OCI-LY1 (cell line): ENCODE measurements at regions not wholly inside any gene's neighbourhood (a gene's known extent, or its start where the extent isn't known, plus 50 kb on each side); places are given as distances from the start of the nearest gene placed in this dataset.

ENCODE experiments used
- H2AFZ ChIP-seq: fragments of 200-600 bp; sonication (generic), shearing (Covaris generic); 2 replicates; pipeline ENCODE4 v1.6.0; 2014; ENCODE audit warnings: antibody characterized with exemption, mild to moderate bottlenecking, low read length
- H3F3A ChIP-seq: fragments of 200-600 bp; sonication (generic), shearing (Covaris generic); 2 replicates; pipeline ENCODE4 v1.6.0; 2014; ENCODE audit warnings: mild to moderate bottlenecking, antibody characterized with exemption, low read length, moderate library complexity; ENCODE audit not compliant: insufficient read depth
- H3K27ac ChIP-seq: fragments of 200-600 bp; sonication (generic); 2 replicates; pipeline ENCODE4 v1.5.1; 2014; ENCODE audit warnings: low read length, mixed run types, mild to moderate bottlenecking, low read depth; ENCODE audit not compliant: poor library complexity, severe bottlenecking
- H3K27me3 ChIP-seq: fragments of 200-600 bp; sonication (generic); 2 replicates; pipeline ENCODE4 v1.6.0; 2014; ENCODE audit warnings: antibody characterized with exemption, mild to moderate bottlenecking, low read length, moderate library complexity; ENCODE audit not compliant: insufficient read depth
- H3K36me3 ChIP-seq: fragments of 200-600 bp; sonication (generic); 2 replicates; pipeline ENCODE4 v1.6.1; 2014; ENCODE audit warnings: mild to moderate bottlenecking, antibody characterized with exemption, low read length, moderate library complexity, mixed read lengths; ENCODE audit not compliant: insufficient read depth
- H3K4me1 ChIP-seq: fragments of 200-600 bp; sonication (generic); 2 replicates; pipeline ENCODE4 v1.5.1; 2014; ENCODE audit warnings: mild to moderate bottlenecking, low read length, moderate library complexity; ENCODE audit not compliant: insufficient read depth, severe bottlenecking
- H3K4me2 ChIP-seq: fragments of 200-600 bp; sonication (generic), shearing (Covaris generic); 2 replicates; pipeline ENCODE4 v1.6.1; 2014; ENCODE audit warnings: low read length
- H3K4me3 ChIP-seq: fragments of 200-600 bp; sonication (generic); 2 replicates; pipeline ENCODE4 v1.5.1; 2014; ENCODE audit warnings: low read length, low read depth, mild to moderate bottlenecking, mixed read lengths; ENCODE audit not compliant: poor library complexity, severe bottlenecking
- H3K79me2 ChIP-seq: fragments of 200-600 bp; shearing (Covaris generic); 2 replicates; pipeline ENCODE4 v1.6.1; 2016; ENCODE audit warnings: mixed run types, low read length, mixed read lengths; ENCODE audit not compliant: insufficient read depth
- H3K9ac ChIP-seq: fragments of 200-600 bp; sonication (generic), shearing (Covaris generic); 2 replicates; pipeline ENCODE4 v1.6.1; 2014; ENCODE audit warnings: mild to moderate bottlenecking, low read length, mixed read lengths
- H3K9me2 ChIP-seq: fragments of 200-600 bp; sonication (generic), shearing (Covaris generic); 2 replicates; pipeline ENCODE4 v1.6.1; 2014; ENCODE audit warnings: low read depth, mild to moderate bottlenecking, low read length, mixed read lengths
- H3K9me3 ChIP-seq: fragments of 200-600 bp; shearing (Covaris generic); 2 replicates; pipeline ENCODE4 v1.6.1; 2014; ENCODE audit warnings: low read length, mixed read lengths
- H4K20me1 ChIP-seq: fragments of 200-600 bp; sonication (generic), shearing (Covaris generic); 2 replicates; pipeline ENCODE4 v1.6.0; 2016; ENCODE audit warnings: mild to moderate bottlenecking, low read length; ENCODE audit not compliant: insufficient read depth
- EZH2 ChIP-seq: fragments of 200-600 bp; sonication (generic), shearing (Covaris generic); IDR thresholded peaks from 2 replicates; pipeline ENCODE4 v1.8.0; 2017; ENCODE audit warnings: borderline replicate concordance, mixed run types, mild to moderate bottlenecking, antibody characterized with exemption, low read length, moderate library complexity, mixed read lengths
- TF ChIP-seq, protein P1 (sequence below): fragments of 200-600 bp; sonication (generic), shearing (Covaris generic); IDR thresholded peaks from 2 replicates; pipeline ENCODE4 v1.5.1; 2017; ENCODE audit warnings: mild to moderate bottlenecking, antibody characterized with exemption, low read length, moderate library complexity, mixed read lengths

DNA sequence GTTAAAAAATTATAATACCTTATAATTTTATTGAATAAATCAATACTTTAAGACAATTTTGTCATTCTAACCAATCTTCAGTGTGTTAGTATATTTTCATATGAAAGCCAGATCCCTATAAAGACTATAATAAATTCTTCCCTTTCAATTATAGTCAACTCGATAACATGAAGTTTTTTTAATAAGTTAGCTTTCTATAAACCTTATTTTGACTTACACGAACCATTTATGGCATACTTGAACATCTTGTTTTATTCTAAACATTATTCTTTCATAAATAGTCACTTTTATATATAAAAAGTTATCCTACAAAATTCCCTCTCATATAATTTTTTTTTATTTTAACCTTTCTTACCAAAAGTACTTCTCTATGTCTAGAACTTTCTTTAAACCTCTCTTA, 1002.3 kb downstream of the TMEM121 start:
- Histone ChIP-seq H2AFZ (no peak overlapping the region), H3K9ac (no peak overlapping the region), H3K9me3 (peaks cover 15% of the 10 kb centered on the region), H3K4me2 (no peak overlapping the region), H3K4me3 (no peak overlapping the region), H3F3A (no peaks in the 10 kb centered on the region), H3K27me3 (no peaks in the 10 kb centered on the region), H3K9me2 (no peaks in the 10 kb centered on the region), H3K27ac (no peak overlapping the region), H3K79me2 (no peaks in the 10 kb centered on the region), H3K36me3 (no peaks in the 10 kb centered on the region), H3K4me1 (no peaks in the 10 kb centered on the region), H4K20me1 (no peaks in the 10 kb centered on the region)
- TF ChIP-seq, protein P1, sequence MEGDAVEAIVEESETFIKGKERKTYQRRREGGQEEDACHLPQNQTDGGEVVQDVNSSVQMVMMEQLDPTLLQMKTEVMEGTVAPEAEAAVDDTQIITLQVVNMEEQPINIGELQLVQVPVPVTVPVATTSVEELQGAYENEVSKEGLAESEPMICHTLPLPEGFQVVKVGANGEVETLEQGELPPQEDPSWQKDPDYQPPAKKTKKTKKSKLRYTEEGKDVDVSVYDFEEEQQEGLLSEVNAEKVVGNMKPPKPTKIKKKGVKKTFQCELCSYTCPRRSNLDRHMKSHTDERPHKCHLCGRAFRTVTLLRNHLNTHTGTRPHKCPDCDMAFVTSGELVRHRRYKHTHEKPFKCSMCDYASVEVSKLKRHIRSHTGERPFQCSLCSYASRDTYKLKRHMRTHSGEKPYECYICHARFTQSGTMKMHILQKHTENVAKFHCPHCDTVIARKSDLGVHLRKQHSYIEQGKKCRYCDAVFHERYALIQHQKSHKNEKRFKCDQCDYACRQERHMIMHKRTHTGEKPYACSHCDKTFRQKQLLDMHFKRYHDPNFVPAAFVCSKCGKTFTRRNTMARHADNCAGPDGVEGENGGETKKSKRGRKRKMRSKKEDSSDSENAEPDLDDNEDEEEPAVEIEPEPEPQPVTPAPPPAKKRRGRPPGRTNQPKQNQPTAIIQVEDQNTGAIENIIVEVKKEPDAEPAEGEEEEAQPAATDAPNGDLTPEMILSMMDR: no peak
- no peak for TF ChIP-seq EZH2

DNA sequence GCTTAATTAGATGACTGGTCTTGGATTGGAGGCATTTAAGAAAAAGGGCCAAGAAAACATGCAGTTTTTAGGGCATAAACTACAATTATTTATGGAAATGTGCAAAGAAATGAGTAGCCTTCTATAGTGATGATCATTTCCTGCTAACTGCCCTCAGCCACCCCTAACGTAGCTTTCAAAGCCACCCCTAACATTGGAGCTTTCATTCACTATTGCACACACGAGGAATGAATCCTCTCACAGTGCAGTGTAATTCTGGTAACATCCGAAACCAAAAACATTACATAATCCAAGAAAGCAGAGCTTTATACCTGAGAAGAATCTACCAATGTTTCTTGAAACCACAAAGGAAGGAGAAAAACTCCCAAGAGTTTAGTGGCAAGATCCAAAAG, 1003.6 kb downstream of the TMEM121 start:
- Histone ChIP-seq H3K36me3 (no peaks in the 10 kb centered on the region), H4K20me1 (no peaks in the 10 kb centered on the region), H3K9ac (no peak overlapping the region), H3K27me3 (no peaks in the 10 kb centered on the region; the same call in 1 of the 2 replicates), H3K79me2 (no peaks in the 10 kb centered on the region), H3K27ac (no peak overlapping the region), H3F3A (no peaks in the 10 kb centered on the region), H2AFZ (no peak overlapping the region), H3K4me1 (no peaks in the 10 kb centered on the region), H3K9me3 (peaks cover 15% of the 10 kb centered on the region), H3K4me2 (no peak overlapping the region), H3K9me2 (no peaks in the 10 kb centered on the region), H3K4me3 (no peak overlapping the region)
- no peak for TF ChIP-seq EZH2
- TF ChIP-seq, protein P1: no peak

DNA sequence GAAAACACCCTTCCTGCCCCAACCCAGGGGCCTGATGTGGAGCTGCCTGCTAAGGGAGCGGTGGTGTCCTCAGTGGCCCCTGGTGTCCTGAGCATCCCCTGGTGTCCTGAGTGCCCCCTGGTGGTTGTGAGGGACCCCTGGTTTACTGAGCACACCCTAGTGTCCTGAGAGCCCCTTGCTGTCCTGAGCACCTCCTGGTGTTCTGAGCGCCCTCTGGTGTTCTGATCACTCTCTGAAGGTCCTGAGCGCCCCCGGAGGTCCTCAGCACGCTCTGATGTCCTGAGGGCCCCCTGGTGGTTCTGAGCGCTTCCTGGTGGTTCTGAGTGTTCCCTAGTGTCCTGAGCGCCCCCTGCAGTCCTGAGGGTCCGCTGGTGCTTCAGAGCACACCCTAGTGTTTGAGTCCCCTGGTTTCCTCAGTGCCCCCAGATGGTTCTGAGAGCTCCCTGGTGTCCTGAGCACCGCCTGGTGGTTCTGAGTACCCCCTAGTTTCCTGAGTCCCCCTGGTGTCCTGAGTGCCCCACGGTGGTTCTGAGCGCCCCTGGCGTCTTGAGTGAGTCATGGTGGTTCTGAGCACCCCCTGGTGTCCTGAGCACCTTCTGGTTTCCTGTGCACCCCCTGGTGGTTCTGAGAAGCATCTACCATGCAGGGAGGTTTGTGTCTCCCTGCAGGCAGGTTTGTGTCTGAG, 1004.2 kb downstream of the TMEM121 start:
- peaks cover 15% of the 10 kb centered on the region for H3K9me3 ChIP-seq
- no peaks in the 10 kb centered on the region for H4K20me1 ChIP-seq
- no peak overlapping the region for H3K4me2 ChIP-seq
- no peak overlapping the region for H3K4me3 ChIP-seq
- TF ChIP-seq, protein P1: peak; percentile 82
- no peak for TF ChIP-seq EZH2
- H3K27me3 ChIP-seq: no peaks in the 10 kb centered on the region; the same call in 1 of the 2 replicates
- H3F3A ChIP-seq: no peaks in the 10 kb centered on the region
- no peak overlapping the region for H3K9ac ChIP-seq
- H3K9me2 ChIP-seq: no peaks in the 10 kb centered on the region
- no peak overlapping the region for H2AFZ ChIP-seq
- H3K4me1 ChIP-seq: no peaks in the 10 kb centered on the region
- H3K36me3 ChIP-seq: no peaks in the 10 kb centered on the region
- no peak overlapping the region for H3K27ac ChIP-seq
- no peaks in the 10 kb centered on the region for H3K79me2 ChIP-seq
